ENCODE measurements at regions not wholly inside any gene's neighbourhood (a gene's known extent, or its start where the extent isn't known, plus 50 kb on each side); places are given as distances from the start of the nearest gene placed in this dataset.

DNA sequence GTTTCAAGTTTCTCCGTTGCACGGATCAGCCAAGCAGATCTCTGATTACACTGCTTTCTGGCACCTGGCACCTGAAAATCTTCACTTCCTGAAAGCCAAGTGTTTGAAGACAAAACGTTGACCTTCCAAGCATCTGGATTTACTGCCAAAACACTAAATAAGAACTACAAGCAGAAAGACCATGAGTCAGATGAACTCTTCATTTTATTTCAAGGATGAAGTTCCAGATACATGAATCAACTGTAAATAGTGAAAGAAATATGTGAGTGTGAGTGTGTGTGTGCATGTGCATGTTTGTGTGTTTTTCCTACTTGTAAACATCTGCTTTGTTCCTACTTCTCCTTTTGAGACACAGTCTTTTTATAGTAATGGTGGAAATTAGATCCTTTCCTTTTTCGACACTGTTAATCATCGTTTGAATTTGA, 60.0 kb upstream of the DTNA start:
- no peaks in the 10 kb centered on the region for H3K9me3 ChIP-seq (ENCODE audit: control insufficient read depth, insufficient read depth, low read length)
- ChIA-PET CTCF (interaction anchor here (0.6 to 11.2 kb wide), 2 partner anchors 11 to 239 kb away, joined by 3 to 122 read pairs; no protein-coding TSS in a partner anchor), POLR2A (interaction anchor here (1.0 kb wide), 1 partner anchor 9 kb away, joined by 3 read pairs; no protein-coding TSS in a partner anchor)
- H3K27me3 ChIP-seq (ENCODE audit: control insufficient read depth, insufficient read depth, low read length): no peaks in the 10 kb centered on the region
- H3K4me3 ChIP-seq (ENCODE audit: low read depth, low read length): no peak overlapping the region; the same call in 1 of the 2 replicates
- DNase-seq (ENCODE audit: low read depth, low spot score): peak; percentile 71
- H3K27ac ChIP-seq (ENCODE audit: low read depth, low read length): no peak overlapping the region
- TF ChIP-seq CTCF (IDR thresholded peaks at IDR 0.05; ENCODE audit: low read depth, low read length): no peak

DNA sequence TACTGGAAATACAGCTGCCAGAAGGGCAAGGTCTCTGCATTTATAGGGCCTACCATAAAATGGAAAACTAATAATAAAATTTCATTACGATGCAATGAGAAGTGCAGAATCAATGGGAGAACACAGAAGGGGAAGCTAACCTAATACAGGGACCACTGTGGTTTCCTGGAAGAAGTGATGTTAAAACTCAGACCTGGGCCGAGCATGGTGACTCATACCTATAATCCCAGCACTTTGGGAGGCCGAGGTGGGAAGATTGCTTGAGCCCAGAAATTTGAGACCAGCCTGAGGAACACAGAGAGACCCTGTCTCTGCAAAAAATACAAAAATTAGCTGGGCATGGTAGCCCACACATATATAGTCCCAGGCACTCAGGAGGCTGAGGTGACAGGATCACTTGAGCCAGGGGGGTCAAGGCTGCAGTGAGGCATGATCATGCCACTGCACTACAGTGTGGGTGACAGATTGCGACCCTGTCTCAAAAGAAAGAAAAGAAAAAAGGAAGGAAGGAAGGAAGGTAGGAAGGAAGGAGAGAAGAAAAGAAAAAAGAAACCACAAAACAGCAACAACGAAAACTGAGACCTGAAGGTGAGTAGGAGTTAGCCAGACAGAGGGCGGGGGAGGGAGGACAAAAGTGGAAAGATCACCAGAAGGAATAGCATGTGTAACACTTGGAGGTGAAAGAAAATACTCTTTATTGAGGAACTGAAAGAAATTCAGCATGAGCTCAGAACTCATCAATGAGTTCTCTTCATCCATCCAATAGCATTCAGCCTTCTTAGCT, 58.3 kb upstream of the DTNA start:
- CTCF ChIA-PET: interaction anchor here (1.1 to 11.2 kb wide), 2 partner anchors 10 to 528 kb away, joined by 3 to 122 read pairs; no protein-coding TSS in a partner anchor
- no peak for DNase-seq (ENCODE audit: low read depth, low spot score)
- TF ChIP-seq CTCF (IDR thresholded peaks at IDR 0.05; ENCODE audit: low read depth, low read length): no peak
- Histone ChIP-seq H3K4me3 (ENCODE audit: low read depth, low read length) (no peak overlapping the region), H3K27me3 (ENCODE audit: control insufficient read depth, insufficient read depth, low read length) (no peaks in the 10 kb centered on the region), H3K27ac (ENCODE audit: low read depth, low read length) (no peak overlapping the region), H3K9me3 (ENCODE audit: control insufficient read depth, insufficient read depth, low read length) (no peaks in the 10 kb centered on the region)
- POLR2A ChIA-PET: no interaction called here

DNA sequence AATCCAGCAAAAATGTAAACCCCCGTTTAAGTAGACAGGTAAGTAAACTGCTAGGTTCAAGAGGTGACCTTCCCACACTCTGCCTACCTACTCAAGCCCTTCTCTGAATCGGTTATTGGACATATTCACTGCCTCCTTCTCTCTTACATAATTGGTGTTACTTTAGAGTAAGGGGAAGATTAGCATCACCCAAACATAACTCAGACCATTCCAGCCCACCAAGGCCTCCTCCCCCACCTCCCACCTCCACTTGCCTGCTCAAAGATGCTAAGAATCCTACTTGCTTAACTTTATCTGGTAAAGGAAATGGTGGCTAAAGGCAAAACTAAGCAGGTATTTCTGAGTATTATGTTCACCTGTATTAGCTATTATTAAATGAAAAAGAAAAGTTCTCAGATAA, 55.0 kb upstream of the DTNA start:
- H3K4me3 ChIP-seq (ENCODE audit: low read depth, low read length): no peak overlapping the region
- TF ChIP-seq CTCF (IDR thresholded peaks at IDR 0.05; ENCODE audit: low read depth, low read length): no peak
- H3K27ac ChIP-seq (ENCODE audit: low read depth, low read length): no peak overlapping the region
- H3K9me3 ChIP-seq (ENCODE audit: control insufficient read depth, insufficient read depth, low read length): no peaks in the 10 kb centered on the region
- CTCF ChIA-PET: no interaction called here
- POLR2A ChIA-PET: no interaction called here
- no peak for DNase-seq (ENCODE audit: low read depth, low spot score)
- H3K27me3 ChIP-seq (ENCODE audit: control insufficient read depth, insufficient read depth, low read length): no peaks in the 10 kb centered on the region

GRCh38 chr18:34657860-34658500, 52.1 kb upstream of the DTNA start:
- Histone ChIP-seq H3K27me3 (ENCODE audit: control insufficient read depth, insufficient read depth, low read length) (no peaks in the 10 kb centered on the region), H3K4me3 (ENCODE audit: low read depth, low read length) (no peak overlapping the region), H3K9me3 (ENCODE audit: control insufficient read depth, insufficient read depth, low read length) (no peaks in the 10 kb centered on the region), H3K27ac (ENCODE audit: low read depth, low read length) (no peak overlapping the region)
- DNase-seq (ENCODE audit: low read depth, low spot score): no peak
- CTCF ChIA-PET: interaction anchor here (1.3 kb wide), 1 partner anchor 130 kb away, joined by 3 read pairs; no protein-coding TSS in a partner anchor
- no peak for TF ChIP-seq CTCF (IDR thresholded peaks at IDR 0.05; ENCODE audit: low read depth, low read length)
- POLR2A ChIA-PET: no interaction called here
